IMR-90 (cell line): ENCODE measurements at regions not wholly inside any gene's neighbourhood (a gene's known extent, or its start where the extent isn't known, plus 50 kb on each side); places are given as distances from the start of the nearest gene placed in this dataset.

Experiments
- ATAC-seq: fragments of 200-7000 bp; cut with Tn5 transposase; 2 replicates; pipeline ENCODE4 v1.9.1; 2020; ENCODE audit warnings: low read depth, mild to moderate bottlenecking, moderate library complexity
- BruUV-seq: library from RNA; stranded (reverse); fragments of 400-500 nt; replicated peaks from 2 replicates; lab custom pipeline; 2021; lab: Mats Ljungman, UMichigan
- CTCF ChIA-PET: fragments of 300-600 bp; formaldehyde crosslinking; extraction: SDS; loops from one replicate; lab custom pipeline; 2021; ENCODE audit warnings: antibody characterized with exemption; lab: Yijun Ruan, JAX
- POLR2A ChIA-PET: fragments of 300-600 bp; sonication (Branson Sonifier 250); formaldehyde crosslinking; loops from one replicate; lab custom pipeline; 2022; ENCODE audit warnings: antibody characterized with exemption; ENCODE audit not compliant: unreplicated experiment; lab: Charles Lee
- DNase-seq: peaks from one replicate; pipeline ENCODE4 v3.0.0; 2013
- H2AFZ ChIP-seq: replicated peaks from 2 replicates; pipeline ENCODE3; 2013; ENCODE audit warnings: low read length, mild to moderate bottlenecking; ENCODE audit not compliant: poor library complexity
- H2AK5ac ChIP-seq: 2 replicates; pipeline ENCODE4 v1.6.1; 2013; ENCODE audit warnings: low read depth, low read length, inconsistent platforms
- H2AK9ac ChIP-seq: replicated peaks from 2 replicates; pipeline ENCODE3; 2013; ENCODE audit warnings: mild to moderate bottlenecking, low read depth, low read length, moderate library complexity; ENCODE audit not compliant: poor library complexity
- H2BK120ac ChIP-seq: 2 replicates; pipeline ENCODE4 v1.6.1; 2013; ENCODE audit warnings: low read depth, low read length, inconsistent platforms
- H2BK15ac ChIP-seq: 3 replicates; pipeline ENCODE4 v1.6.1; 2013; ENCODE audit warnings: low read depth, low read length, inconsistent platforms
- H2BK20ac ChIP-seq: 2 replicates; pipeline ENCODE4 v1.6.1; 2013; ENCODE audit warnings: low read depth, mild to moderate bottlenecking, inconsistent platforms, low read length, moderate library complexity
- H2BK5ac ChIP-seq: 2 replicates; pipeline ENCODE4 v1.6.1; 2013; ENCODE audit warnings: mild to moderate bottlenecking, low read depth, low read length, inconsistent platforms; ENCODE audit not compliant: poor library complexity, severe bottlenecking
- H3K14ac ChIP-seq: replicated peaks from 2 replicates; pipeline ENCODE4 v1.6.1; 2013; ENCODE audit warnings: low read depth, low read length, inconsistent platforms
- H3K18ac ChIP-seq: 2 replicates; pipeline ENCODE4 v1.6.1; 2013; ENCODE audit warnings: low read depth, low read length, control low read depth
- H3K23ac ChIP-seq: 2 replicates; pipeline ENCODE4 v1.6.1; 2013; ENCODE audit warnings: low read depth, low read length, inconsistent platforms
- H3K27ac ChIP-seq: 2 replicates; pipeline ENCODE4 v1.5.1; 2013; ENCODE audit warnings: mild to moderate bottlenecking, control low read depth, low read length; ENCODE audit not compliant: insufficient read depth
- H3K27me3 ChIP-seq: 2 replicates; pipeline ENCODE4 v1.6.1; 2013; ENCODE audit warnings: low read length; ENCODE audit not compliant: control insufficient read depth, insufficient read depth
- H3K36me3 ChIP-seq: 2 replicates; pipeline ENCODE4 v1.6.1; 2013; ENCODE audit warnings: low read length, mixed read lengths; ENCODE audit not compliant: control insufficient read depth, insufficient read depth
- H3K4ac ChIP-seq: 2 replicates; pipeline ENCODE4 v1.6.1; 2013; ENCODE audit warnings: low read depth, low read length, inconsistent platforms
- H3K4me1 ChIP-seq: 2 replicates; pipeline ENCODE4 v1.6.1; 2013; ENCODE audit warnings: low read length, mixed read lengths; ENCODE audit not compliant: control insufficient read depth, insufficient read depth
- H3K4me2 ChIP-seq: 2 replicates; pipeline ENCODE4 v1.6.1; 2013; ENCODE audit warnings: low read depth, mild to moderate bottlenecking, control low read depth, low read length, moderate library complexity
- H3K4me3 ChIP-seq: 2 replicates; pipeline ENCODE4 v1.5.1; 2013; ENCODE audit warnings: low read depth, mild to moderate bottlenecking, control low read depth, low read length, moderate library complexity; ENCODE audit not compliant: insufficient read depth
- H3K56ac ChIP-seq: 2 replicates; pipeline ENCODE4 v1.6.1; 2013; ENCODE audit warnings: low read length, inconsistent platforms; ENCODE audit not compliant: insufficient read depth; ENCODE audit errors: extremely low read depth
- H3K79me1 ChIP-seq, 2 experiments: 2 replicates each; pipeline ENCODE4 v1.6.1; 2013; ENCODE audit warnings: low read length in 2 of 2, inconsistent platforms in 1 of 2, low read depth in 1 of 2
- H3K9ac ChIP-seq: 2 replicates; pipeline ENCODE4 v1.6.1; 2013; ENCODE audit warnings: low read depth, low read length, control low read depth
- H3K9me1 ChIP-seq: 2 replicates; pipeline ENCODE4 v1.6.1; 2013; ENCODE audit warnings: low read length, inconsistent platforms; ENCODE audit not compliant: insufficient read depth
- H3K9me3 ChIP-seq: 2 replicates; pipeline ENCODE4 v1.6.1; 2013; ENCODE audit warnings: low read length; ENCODE audit not compliant: control insufficient read depth, insufficient read depth
- H4K20me1 ChIP-seq: 2 replicates; pipeline ENCODE4 v1.6.1; 2013; ENCODE audit warnings: low read length, inconsistent platforms; ENCODE audit not compliant: insufficient read depth
- H4K5ac ChIP-seq: 2 replicates; pipeline ENCODE4 v1.6.1; 2013; ENCODE audit warnings: mild to moderate bottlenecking, low read depth, low read length, control low read depth
- H4K8ac ChIP-seq, 2 experiments: 2 replicates each; pipeline ENCODE4 v1.6.1; 2013; ENCODE audit warnings: low read depth in 2 of 2, low read length in 2 of 2, control low read depth in 1 of 2, inconsistent platforms in 1 of 2
- H4K91ac ChIP-seq: 2 replicates; pipeline ENCODE4 v1.6.1; 2013; ENCODE audit warnings: low read depth, low read length, inconsistent platforms; ENCODE audit not compliant: insufficient read depth
- BHLHE40 ChIP-seq: fragments of 150-350 bp; IDR thresholded peaks from 2 replicates; pipeline ENCODE4 v1.6.1; 2016; ENCODE audit warnings: mild to moderate bottlenecking, low read depth, low read length
- CEBPB ChIP-seq: IDR thresholded peaks from 2 replicates; pipeline ENCODE4 v1.6.1; 2012; ENCODE audit warnings: low read depth, low read length, improper control_type of control experiment
- CHD1 ChIP-seq: IDR thresholded peaks from 2 replicates; pipeline ENCODE4 v1.6.1; 2012; ENCODE audit warnings: low read depth, low read length, improper control_type of control experiment
- CTCF ChIP-seq: conservative IDR thresholded peaks from 2 replicates; pipeline ENCODE4 v1.5.1; 2012; ENCODE audit warnings: mild to moderate bottlenecking, low read depth, low read length, improper control_type of control experiment
- ELK1 ChIP-seq: fragments of 150-350 bp; IDR thresholded peaks from 2 replicates; pipeline ENCODE4 v1.6.1; 2016; ENCODE audit warnings: low read depth, mild to moderate bottlenecking, low read length, moderate library complexity, borderline replicate concordance
- FOS ChIP-seq: fragments of 150-350 bp; IDR thresholded peaks from 2 replicates; pipeline ENCODE4 v1.6.1; 2016; ENCODE audit warnings: low read depth, low read length
- MAFK ChIP-seq: IDR thresholded peaks from 2 replicates; pipeline ENCODE4 v1.6.1; 2012; ENCODE audit warnings: low read depth, low read length, improper control_type of control experiment
- MAZ ChIP-seq: IDR thresholded peaks from 2 replicates; pipeline ENCODE4 v1.6.1; 2012; ENCODE audit warnings: low read depth, mild to moderate bottlenecking, low read length, improper control_type of control experiment, moderate library complexity, borderline replicate concordance
- MXI1 ChIP-seq: IDR thresholded peaks from 2 replicates; pipeline ENCODE4 v1.6.1; 2012; ENCODE audit warnings: low read depth, mild to moderate bottlenecking, low read length, moderate library complexity, borderline replicate concordance
- NFE2L2 ChIP-seq: fragments of 150-350 bp; IDR thresholded peaks from 2 replicates; pipeline ENCODE4 v1.6.1; 2016; ENCODE audit warnings: low read depth, mild to moderate bottlenecking, low read length
- POLR2A ChIP-seq: IDR thresholded peaks from 2 replicates; pipeline ENCODE4 v1.6.1; 2012; ENCODE audit warnings: mild to moderate bottlenecking, low read depth, low read length
- RAD21 ChIP-seq: IDR thresholded peaks from 2 replicates; pipeline ENCODE4 v1.6.1; 2012; ENCODE audit warnings: low read length, improper control_type of control experiment
- RCOR1 ChIP-seq: IDR thresholded peaks from 2 replicates; pipeline ENCODE4 v1.6.1; 2012; ENCODE audit warnings: mild to moderate bottlenecking, low read length, improper control_type of control experiment; ENCODE audit not compliant: insufficient replicate concordance
- RFX5 ChIP-seq: IDR thresholded peaks from 2 replicates; pipeline ENCODE4 v1.8.0; 2012; ENCODE audit warnings: low read depth, mild to moderate bottlenecking, low read length, moderate library complexity
- SMC3 ChIP-seq: fragments of 150-350 bp; IDR thresholded peaks from 2 replicates; pipeline ENCODE4 v1.6.1; 2016; ENCODE audit warnings: low read depth, mild to moderate bottlenecking, antibody characterized with exemption, low read length, moderate library complexity
- USF2 ChIP-seq: fragments of 150-350 bp; IDR thresholded peaks from 2 replicates; pipeline ENCODE4 v1.6.1; 2017; ENCODE audit warnings: mild to moderate bottlenecking, antibody characterized with exemption, low read length, low read depth
- WGBS, 2 experiments: methylation state at CpG; one replicate each; pipeline versions ENCODE4 v1.1.5 to v1.1.7; 2013; ENCODE audit warnings: missing lambda C conversion rate in 2 of 2; ENCODE audit not compliant: insufficient read length in 1 of 2; ENCODE audit errors: extremely low coverage in 2 of 2; 5-methylcytosine and 5-hydroxymethylcytosine counted together
- dilution Hi-C: fragments of 300-500 bp; cut with HindIII; formaldehyde crosslinking; loops from one replicate; pipeline ENCODE4 v1.14.3; 2018; ENCODE audit warnings: low sequenced_read_pairs; ENCODE audit not compliant: unreplicated experiment
- in situ Hi-C: fragments of 300-500 bp; cut with MboI; formaldehyde crosslinking; loops from 3 replicates; pipeline ENCODE4 v1.14.3; 2019; ENCODE audit warnings: low sequenced_read_pairs, inconsistent platforms, mixed read lengths
- intact Hi-C: fragments of 100-400 bp; cut with micrococcal nuclease; formaldehyde crosslinking; loops from 2 replicates; pipeline ENCODE4 v1.10.0; 2022

GRCh38 chr6:1049170-1049569 is 262.7 kb upstream of the FOXQ1 start:
- Histone ChIP-seq H3K27me3 (peaks cover 41% of the 10 kb centered on the region), H3K18ac (no peak overlapping the region), H2AK5ac (no peak overlapping the region), H3K56ac (no peak overlapping the region), H2BK15ac (no peak overlapping the region), H2BK120ac (no peak overlapping the region), H3K23ac (no peak overlapping the region), H4K91ac (no peak overlapping the region), H4K20me1 (no peaks in the 10 kb centered on the region), H2AK9ac (no peak overlapping the region), H3K9me1 (no peaks in the 10 kb centered on the region), H3K4ac (no peak overlapping the region), H3K9ac (no peak overlapping the region), H2AFZ (no peak overlapping the region), H3K4me3 (no peak overlapping the region), H3K79me1 (no peaks in the 10 kb centered on the region), H3K4me2 (no peak overlapping the region), H3K36me3 (no peaks in the 10 kb centered on the region), H2BK20ac (no peak overlapping the region), H3K27ac (no peak overlapping the region), H4K8ac (no peak overlapping the region), H2BK5ac (no peak overlapping the region), H3K4me1 (no peaks in the 10 kb centered on the region; the same call in 1 of the 2 replicates), H3K14ac (no peak overlapping the region), H3K9me3 (peaks cover 7% of the 10 kb centered on the region), H4K5ac (no peak overlapping the region)
- ChIA-PET CTCF (interaction anchor here (1.8 kb wide), 1 partner anchor 13 kb away, joined by 5 read pairs; no protein-coding TSS in a partner anchor), POLR2A (no interaction called here)
- DNase-seq (no peak), ATAC-seq (no peak)
- no TSS peak for BruUV-seq
- WGBS, 2 experiments = no CpG with 5 or more reads among the region's 1 CpG
- dilution Hi-C loops = no loop called here
- intact Hi-C loops = no loop called here
- in situ Hi-C loops = no loop called here
- no peak for TF ChIP-seq FOS
- no peak for TF ChIP-seq ELK1
- no peak for TF ChIP-seq RCOR1
- TF ChIP-seq SMC3 = no peak
- TF ChIP-seq BHLHE40 = no peak
- TF ChIP-seq RAD21 = no peak
- TF ChIP-seq USF2 = no peak
- TF ChIP-seq POLR2A = no peak
- no peak for TF ChIP-seq MAZ
- no peak for TF ChIP-seq NFE2L2
- TF ChIP-seq MAFK = no peak
- no peak for TF ChIP-seq CEBPB
- no peak for TF ChIP-seq CTCF
- no peak for TF ChIP-seq RFX5
- TF ChIP-seq MXI1 = no peak
- TF ChIP-seq CHD1 = no peak
